ENCODE measurements at regions not wholly inside any gene's neighbourhood (a gene's known extent, or its start where the extent isn't known, plus 50 kb on each side); places are given as distances from the start of the nearest gene placed in this dataset.

GRCh38 chr6:134517868-134518267 lies 200.0 kb upstream of the SGK1 start:
- Histone ChIP-seq H3K4me1 (ENCODE audit: control insufficient read depth, low read length) (peaks cover 22% of the 10 kb centered on the region), H3K27ac (ENCODE audit: low read depth, low read length) (no peak overlapping the region)

GRCh38 chr6:134517145-134517658 lies 199.3 kb upstream of the SGK1 start:
- H3K27ac ChIP-seq (ENCODE audit: low read depth, low read length), result no peak overlapping the region
- H3K9me3 ChIP-seq (ENCODE audit: control insufficient read depth, insufficient read depth, low read length), result no peaks in the 10 kb centered on the region
- no peaks in the 10 kb centered on the region for H3K9me2 ChIP-seq (replicated peaks; ENCODE audit: control insufficient read depth, low read length)
- H3F3A ChIP-seq (ENCODE audit: control insufficient read depth, insufficient read depth), result no peaks in the 10 kb centered on the region
- H3K79me2 ChIP-seq (ENCODE audit: control insufficient read depth, low read length), result no peaks in the 10 kb centered on the region
- H4K20me1 ChIP-seq (ENCODE audit: control insufficient read depth, insufficient read depth, low read depth, low read length), result no peaks in the 10 kb centered on the region
- no peak overlapping the region for H3K4me3 ChIP-seq (ENCODE audit: low read length)
- no peaks in the 10 kb centered on the region for H3K27me3 ChIP-seq (ENCODE audit: control insufficient read depth, low read length)
- H3K36me3 ChIP-seq (ENCODE audit: control insufficient read depth, low read length), result no peaks in the 10 kb centered on the region
- no peak for TF ChIP-seq EZH2phosphoT487 (IDR thresholded peaks at IDR 0.05; ENCODE audit: borderline replicate concordance, low read length)
- no peak for TF ChIP-seq CTCF (IDR thresholded peaks at IDR 0.05; ENCODE audit: low read depth, low read length, poor library complexity, severe bottlenecking)
- no peak overlapping the region for H3K4me2 ChIP-seq (ENCODE audit: low read length)
- H3K4me1 ChIP-seq (ENCODE audit: control insufficient read depth, low read length), result peaks cover 29% of the 10 kb centered on the region

More at GRCh38 chr6:134517868-134518267, 200.0 kb upstream of the SGK1 start:
- H3K27me3 ChIP-seq (ENCODE audit: control insufficient read depth, low read length), result no peaks in the 10 kb centered on the region
- H4K20me1 ChIP-seq (ENCODE audit: control insufficient read depth, insufficient read depth, low read depth, low read length), result no peaks in the 10 kb centered on the region
- H3K36me3 ChIP-seq (ENCODE audit: control insufficient read depth, low read length), result no peaks in the 10 kb centered on the region
- H3F3A ChIP-seq (ENCODE audit: control insufficient read depth, insufficient read depth), result no peaks in the 10 kb centered on the region
- no peak overlapping the region for H3K4me2 ChIP-seq (ENCODE audit: low read length)
- no peak for TF ChIP-seq EZH2phosphoT487 (IDR thresholded peaks at IDR 0.05; ENCODE audit: borderline replicate concordance, low read length)
- no peaks in the 10 kb centered on the region for H3K9me3 ChIP-seq (ENCODE audit: control insufficient read depth, insufficient read depth, low read length)
- no peaks in the 10 kb centered on the region for H3K9me2 ChIP-seq (replicated peaks; ENCODE audit: control insufficient read depth, low read length)
- no peaks in the 10 kb centered on the region for H3K79me2 ChIP-seq (ENCODE audit: control insufficient read depth, low read length)
- no peak overlapping the region for H3K4me3 ChIP-seq (ENCODE audit: low read length)

- Histone ChIP-seq H3K4me1 (ENCODE audit: control insufficient read depth, low read length) (peaks cover 35% of the 10 kb centered on the region), H3K4me2 (ENCODE audit: low read length) (no peak overlapping the region), H3K9me3 (ENCODE audit: control insufficient read depth, insufficient read depth, low read length) (no peaks in the 10 kb centered on the region), H3K4me3 (ENCODE audit: low read length) (no peak overlapping the region), H3F3A (ENCODE audit: control insufficient read depth, insufficient read depth) (no peaks in the 10 kb centered on the region), H3K27ac (ENCODE audit: low read depth, low read length) (no peak overlapping the region), H3K27me3 (ENCODE audit: control insufficient read depth, low read length) (no peaks in the 10 kb centered on the region), H4K20me1 (ENCODE audit: control insufficient read depth, insufficient read depth, low read depth, low read length) (no peaks in the 10 kb centered on the region), H3K79me2 (ENCODE audit: control insufficient read depth, low read length) (no peaks in the 10 kb centered on the region), H3K36me3 (ENCODE audit: control insufficient read depth, low read length) (no peaks in the 10 kb centered on the region), H3K9me2 (replicated peaks; ENCODE audit: control insufficient read depth, low read length) (no peaks in the 10 kb centered on the region)
- TF ChIP-seq CTCF (IDR thresholded peaks at IDR 0.05; ENCODE audit: low read depth, low read length, poor library complexity, severe bottlenecking) (no peak), EZH2phosphoT487 (IDR thresholded peaks at IDR 0.05; ENCODE audit: borderline replicate concordance, low read length) (no peak)
These were observed 198.7 kb upstream of the SGK1 start for GRCh38 chr6:134516582-134516981.

- TF ChIP-seq EZH2phosphoT487 (IDR thresholded peaks at IDR 0.05; ENCODE audit: borderline replicate concordance, low read length), result no peak
- TF ChIP-seq CTCF (IDR thresholded peaks at IDR 0.05; ENCODE audit: low read depth, low read length, poor library complexity, severe bottlenecking), result no peak
- Histone ChIP-seq H3K27ac (ENCODE audit: low read depth, low read length) (no peak overlapping the region), H3F3A (ENCODE audit: control insufficient read depth, insufficient read depth) (no peaks in the 10 kb centered on the region), H3K79me2 (ENCODE audit: control insufficient read depth, low read length) (no peaks in the 10 kb centered on the region), H3K4me3 (ENCODE audit: low read length) (no peak overlapping the region), H3K36me3 (ENCODE audit: control insufficient read depth, low read length) (no peaks in the 10 kb centered on the region), H3K27me3 (ENCODE audit: control insufficient read depth, low read length) (no peaks in the 10 kb centered on the region), H3K9me2 (replicated peaks; ENCODE audit: control insufficient read depth, low read length) (no peaks in the 10 kb centered on the region), H4K20me1 (ENCODE audit: control insufficient read depth, insufficient read depth, low read depth, low read length) (no peaks in the 10 kb centered on the region), H3K9me3 (ENCODE audit: control insufficient read depth, insufficient read depth, low read length) (no peaks in the 10 kb centered on the region), H3K4me2 (ENCODE audit: low read length) (no peak overlapping the region), H3K4me1 (ENCODE audit: control insufficient read depth, low read length) (peaks cover 41% of the 10 kb centered on the region)
These were observed 198.1 kb upstream of the SGK1 start for GRCh38 chr6:134515986-134516385.

Data from DOHH2 (cell line).